ENCODE measurements at regions not wholly inside any gene's neighbourhood (a gene's known extent, or its start where the extent isn't known, plus 50 kb on each side); places are given as distances from the start of the nearest gene placed in this dataset.

DNA sequence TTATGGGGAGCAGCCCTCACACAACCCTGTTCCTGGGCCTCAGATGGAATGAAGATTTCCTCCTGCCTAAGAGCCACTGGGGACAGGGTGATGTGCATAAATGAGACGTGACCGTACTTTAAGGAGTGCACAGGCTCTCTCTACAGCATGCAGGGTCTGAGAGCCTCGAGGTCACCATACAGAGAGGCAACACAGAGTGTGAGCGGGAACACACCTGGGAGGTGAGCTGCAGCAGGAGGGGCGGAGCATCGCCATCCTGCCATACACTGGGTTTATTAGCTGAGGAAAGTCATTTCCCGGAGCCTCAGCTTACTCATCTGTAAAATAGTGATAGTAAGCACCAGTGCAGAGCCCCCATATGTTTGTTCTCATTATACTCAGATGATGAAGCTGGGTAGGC, 182.5 kb upstream of the RAD23B start:
- no peak for TF ChIP-seq ZNF274 (IDR thresholded peaks at IDR 0.05; ENCODE audit: low read depth, low read length)
- TF ChIP-seq SUZ12 (IDR thresholded peaks at IDR 0.05; ENCODE audit: extremely low read depth, insufficient read depth, insufficient read length), result no peak
- TF ChIP-seq YY1 (IDR thresholded peaks at IDR 0.05; ENCODE audit: insufficient read depth, insufficient read length), result no peak
